ENCODE measurements at regions not wholly inside any gene's neighbourhood (a gene's known extent, or its start where the extent isn't known, plus 50 kb on each side); places are given as distances from the start of the nearest gene placed in this dataset.

GRCh38 chr18:78721238-78721875 is 258.3 kb upstream of the SALL3 start:
- no peak for DNase-seq (ENCODE audit: extremely low spot score)
- POLR2A ChIA-PET, result no interaction called here
- TF ChIP-seq CTBP1 (IDR thresholded peaks at IDR 0.05; ENCODE audit: borderline replicate concordance) (no peak), PKNOX1 (IDR thresholded peaks at IDR 0.05) (no peak), LEF1 (IDR thresholded peaks at IDR 0.05; ENCODE audit: borderline replicate concordance) (no peak), SP1 (IDR thresholded peaks at IDR 0.05) (no peak)
- CTCF ChIA-PET, result no interaction called here

GRCh38 chr18:78721981-78722380 is 257.6 kb upstream of the SALL3 start:
- DNase-seq (ENCODE audit: extremely low spot score), result no peak
- TF ChIP-seq NFRKB (IDR thresholded peaks at IDR 0.05) (no peak), TARDBP (IDR thresholded peaks at IDR 0.05) (no peak), HDGF (IDR thresholded peaks at IDR 0.05; ENCODE audit: borderline replicate concordance) (no peak), SP1 (IDR thresholded peaks at IDR 0.05) (no peak)
- ChIA-PET CTCF (no interaction called here), POLR2A (no interaction called here)

GRCh38 chr18:78722386-78722785 is 257.2 kb upstream of the SALL3 start:
- ChIA-PET POLR2A (no interaction called here), CTCF (no interaction called here)
- no peak for DNase-seq (ENCODE audit: extremely low spot score)
- TF ChIP-seq HDGF (IDR thresholded peaks at IDR 0.05; ENCODE audit: borderline replicate concordance) (no peak), CTBP1 (IDR thresholded peaks at IDR 0.05; ENCODE audit: borderline replicate concordance) (no peak), ZNF384 (IDR thresholded peaks at IDR 0.05) (no peak), NFRKB (IDR thresholded peaks at IDR 0.05) (no peak), LEF1 (IDR thresholded peaks at IDR 0.05; ENCODE audit: borderline replicate concordance) (no peak), FOXK2 (IDR thresholded peaks at IDR 0.05) (no peak), ELF4 (IDR thresholded peaks at IDR 0.05) (no peak), FOXA1 (IDR thresholded peaks at IDR 0.05) (no peak), SP1 (IDR thresholded peaks at IDR 0.05) (no peak), L3MBTL2 (conservative IDR thresholded peaks at IDR 0.05) (no peak), BHLHE40 (IDR thresholded peaks at IDR 0.05; ENCODE audit: borderline replicate concordance) (no peak), FOXM1 (IDR thresholded peaks at IDR 0.05; ENCODE audit: borderline replicate concordance) (no peak), TARDBP (IDR thresholded peaks at IDR 0.05) (no peak)

GRCh38 chr18:78722929-78723710 is 256.5 kb upstream of the SALL3 start:
- TF ChIP-seq FOXM1 (IDR thresholded peaks at IDR 0.05; ENCODE audit: borderline replicate concordance) (no peak), SUZ12 (IDR thresholded peaks at IDR 0.05) (no peak), ZNF384 (IDR thresholded peaks at IDR 0.05) (no peak), CTBP1 (IDR thresholded peaks at IDR 0.05; ENCODE audit: borderline replicate concordance) (no peak), SP1 (IDR thresholded peaks at IDR 0.05) (no peak), TARDBP (IDR thresholded peaks at IDR 0.05) (no peak), BHLHE40 (IDR thresholded peaks at IDR 0.05; ENCODE audit: borderline replicate concordance) (no peak)

GRCh38 chr18:78724214-78724914 is 255.3 kb upstream of the SALL3 start:
- TF ChIP-seq ARNT (IDR thresholded peaks at IDR 0.05), result no peak
- DNase-seq (ENCODE audit: extremely low spot score), result no peak
- ChIA-PET POLR2A (no interaction called here), CTCF (no interaction called here)

More at GRCh38 chr18:78722929-78723710, 256.5 kb upstream of the SALL3 start:
- ChIA-PET POLR2A (no interaction called here), CTCF (interaction anchor here (0.7 kb wide), 1 partner anchor 152 kb away, joined by 4 read pairs; no protein-coding TSS in a partner anchor)
- DNase-seq (ENCODE audit: extremely low spot score), result no peak

- POLR2A ChIA-PET, result no interaction called here
- TF ChIP-seq BHLHE40 (IDR thresholded peaks at IDR 0.05; ENCODE audit: borderline replicate concordance) (no peak), PKNOX1 (IDR thresholded peaks at IDR 0.05) (no peak), CTBP1 (IDR thresholded peaks at IDR 0.05; ENCODE audit: borderline replicate concordance) (no peak), ZNF384 (IDR thresholded peaks at IDR 0.05) (no peak), ELF4 (IDR thresholded peaks at IDR 0.05) (no peak), FOXA1 (IDR thresholded peaks at IDR 0.05) (no peak), FOXM1 (IDR thresholded peaks at IDR 0.05; ENCODE audit: borderline replicate concordance) (no peak), SP1 (IDR thresholded peaks at IDR 0.05) (no peak), FOXK2 (IDR thresholded peaks at IDR 0.05) (no peak), TARDBP (IDR thresholded peaks at IDR 0.05) (no peak), SUZ12 (IDR thresholded peaks at IDR 0.05) (no peak), NFRKB (IDR thresholded peaks at IDR 0.05) (no peak), ARNT (IDR thresholded peaks at IDR 0.05) (no peak), L3MBTL2 (conservative IDR thresholded peaks at IDR 0.05) (no peak), LEF1 (IDR thresholded peaks at IDR 0.05; ENCODE audit: borderline replicate concordance) (no peak), HDGF (IDR thresholded peaks at IDR 0.05; ENCODE audit: borderline replicate concordance) (no peak)
- CTCF ChIA-PET, result no interaction called here
- DNase-seq (ENCODE audit: extremely low spot score), result no peak
Measured at GRCh38 chr18:78725426-78725825, 254.2 kb upstream of the SALL3 start.
